ENCODE measurements at regions not wholly inside any gene's neighbourhood (a gene's known extent, or its start where the extent isn't known, plus 50 kb on each side); places are given as distances from the start of the nearest gene placed in this dataset.

GRCh38 chr15:87672309-87673288 lies 583.9 kb downstream of the NTRK3 start:
- TF ChIP-seq TCF7L2 (IDR thresholded peaks at IDR 0.05; ENCODE audit: low read depth, low read length) (no peak), CTCF (IDR thresholded peaks at IDR 0.05) (peak; percentile 58), SIN3A (IDR thresholded peaks at IDR 0.05; ENCODE audit: borderline replicate concordance, insufficient read depth, low read depth, low read length) (no peak)
- TF ChIP-seq, protein P1, sequence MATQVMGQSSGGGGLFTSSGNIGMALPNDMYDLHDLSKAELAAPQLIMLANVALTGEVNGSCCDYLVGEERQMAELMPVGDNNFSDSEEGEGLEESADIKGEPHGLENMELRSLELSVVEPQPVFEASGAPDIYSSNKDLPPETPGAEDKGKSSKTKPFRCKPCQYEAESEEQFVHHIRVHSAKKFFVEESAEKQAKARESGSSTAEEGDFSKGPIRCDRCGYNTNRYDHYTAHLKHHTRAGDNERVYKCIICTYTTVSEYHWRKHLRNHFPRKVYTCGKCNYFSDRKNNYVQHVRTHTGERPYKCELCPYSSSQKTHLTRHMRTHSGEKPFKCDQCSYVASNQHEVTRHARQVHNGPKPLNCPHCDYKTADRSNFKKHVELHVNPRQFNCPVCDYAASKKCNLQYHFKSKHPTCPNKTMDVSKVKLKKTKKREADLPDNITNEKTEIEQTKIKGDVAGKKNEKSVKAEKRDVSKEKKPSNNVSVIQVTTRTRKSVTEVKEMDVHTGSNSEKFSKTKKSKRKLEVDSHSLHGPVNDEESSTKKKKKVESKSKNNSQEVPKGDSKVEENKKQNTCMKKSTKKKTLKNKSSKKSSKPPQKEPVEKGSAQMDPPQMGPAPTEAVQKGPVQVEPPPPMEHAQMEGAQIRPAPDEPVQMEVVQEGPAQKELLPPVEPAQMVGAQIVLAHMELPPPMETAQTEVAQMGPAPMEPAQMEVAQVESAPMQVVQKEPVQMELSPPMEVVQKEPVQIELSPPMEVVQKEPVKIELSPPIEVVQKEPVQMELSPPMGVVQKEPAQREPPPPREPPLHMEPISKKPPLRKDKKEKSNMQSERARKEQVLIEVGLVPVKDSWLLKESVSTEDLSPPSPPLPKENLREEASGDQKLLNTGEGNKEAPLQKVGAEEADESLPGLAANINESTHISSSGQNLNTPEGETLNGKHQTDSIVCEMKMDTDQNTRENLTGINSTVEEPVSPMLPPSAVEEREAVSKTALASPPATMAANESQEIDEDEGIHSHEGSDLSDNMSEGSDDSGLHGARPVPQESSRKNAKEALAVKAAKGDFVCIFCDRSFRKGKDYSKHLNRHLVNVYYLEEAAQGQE (IDR thresholded peaks at IDR 0.05; ENCODE audit: insufficient read depth in 1 of 2, low read depth in 2 of 2, low read length in 1 of 2) = no peak
